HCT116 (cell line): ENCODE measurements at regions not wholly inside any gene's neighbourhood (a gene's known extent, or its start where the extent isn't known, plus 50 kb on each side); places are given as distances from the start of the nearest gene placed in this dataset.

ENCODE experiments used
- ATAC-seq: fragments of 200-7000 bp; cut with Tn5 transposase; 2 replicates; pipeline ENCODE4 v1.9.1; 2020; ENCODE audit warnings: mild to moderate bottlenecking, moderate library complexity
- BruUV-seq: library from RNA; stranded (reverse); fragments of 400-500 nt; replicated peaks from 2 replicates; lab custom pipeline; 2021; lab: Mats Ljungman, UMichigan
- CTCF ChIA-PET: fragments of 300-600 bp; sonication (Branson Sonifier 250); formaldehyde crosslinking; loops from one replicate; lab custom pipeline; 2021; ENCODE audit warnings: antibody characterized with exemption; lab: Charles Lee
- POLR2A ChIA-PET: fragments of 300-600, 350-600 bp; sonication (Branson Sonifier 250); formaldehyde crosslinking; loops from one replicate; lab custom pipeline; 2021; ENCODE audit warnings: antibody characterized with exemption; lab: Charles Lee
- RAD21 ChIA-PET, 2 experiments: fragments of 300-600 bp; sonication (Branson Sonifier 250); formaldehyde crosslinking; loops; one replicate each; lab custom pipeline; 2023; ENCODE audit warnings: low total read pairs in 2 of 2; ENCODE audit not compliant: uncharacterized antibody in 2 of 2, unreplicated experiment in 2 of 2, low non-redundant PET in 1 of 2; lab: Charles Lee
- DNase-seq: peaks from one replicate; pipeline ENCODE4 v3.0.0-alpha.2; 2010; ENCODE audit warnings: low read depth, low spot score
- H2AFZ ChIP-seq: fragments of 200-600 bp; shearing (Covaris generic), sonication (generic); 2 replicates; pipeline ENCODE4 v1.6.1; 2017; ENCODE audit warnings: low read depth, mixed run types, mixed read lengths, antibody characterized with exemption, low read length; ENCODE audit not compliant: poor library complexity, severe bottlenecking
- H3K27ac ChIP-seq: 2 replicates; pipeline ENCODE4 v1.5.1; 2012; ENCODE audit warnings: low read depth, low read length
- H3K27me3 ChIP-seq: fragments of 200-600 bp; sonication (generic); 2 replicates; pipeline ENCODE4 v1.6.1; 2016; ENCODE audit warnings: mixed run types, low read length, mixed read lengths; ENCODE audit not compliant: insufficient read depth
- H3K36me3 ChIP-seq, 2 experiments: fragments of 200-500 bp in 1 of 2; fragments of 200-600 bp in 1 of 2; sonication (Bioruptor generic) in 1 of 2; sonication (generic) in 1 of 2; 2 replicates each; pipeline versions ENCODE4 v1.5.1 to v1.6.1; 2014 to 2016; ENCODE audit warnings: low read length in 2 of 2, inconsistent platforms in 1 of 2, mixed read lengths in 1 of 2, mixed run types in 1 of 2; ENCODE audit not compliant: insufficient read depth in 2 of 2, control insufficient read depth in 1 of 2
- H3K4me1 ChIP-seq, 2 experiments: fragments of 200-600 bp in 1 of 2; sonication (generic) in 1 of 2; 2 replicates each; pipeline versions ENCODE4 v1.5.1 to v1.6.1; 2012 to 2017; ENCODE audit warnings: low read length in 2 of 2, inconsistent platforms in 1 of 2, mild to moderate bottlenecking in 1 of 2, mixed read lengths in 1 of 2, mixed run types in 1 of 2, moderate library complexity in 1 of 2; ENCODE audit not compliant: insufficient read depth in 2 of 2, control insufficient read depth in 1 of 2
- H3K4me2 ChIP-seq: fragments of 200-600 bp; sonication (generic); 2 replicates; pipeline ENCODE4 v1.6.1; 2017; ENCODE audit warnings: mixed run types, low read length, mixed read lengths
- H3K4me3 ChIP-seq, 2 experiments: fragments of 200-600 bp in 1 of 2; sonication (generic) in 1 of 2; replicated peaks in 1 of 2; 2 replicates each; pipeline ENCODE4 v1.5.1; 2011 to 2016; ENCODE audit warnings: low read length in 2 of 2, control low read depth in 1 of 2, low read depth in 1 of 2, mild to moderate bottlenecking in 1 of 2, mixed read lengths in 1 of 2, mixed run types in 1 of 2
- H3K79me2 ChIP-seq: fragments of 200-600 bp; sonication (generic); 2 replicates; pipeline ENCODE4 v1.6.1; 2017; ENCODE audit warnings: mild to moderate bottlenecking, mixed run types, low read length, moderate library complexity, mixed read lengths; ENCODE audit not compliant: insufficient read depth
- H3K9ac ChIP-seq: fragments of 200-600 bp; sonication (generic); 2 replicates; pipeline ENCODE4 v1.6.1; 2016; ENCODE audit warnings: low read length, mixed read lengths
- H3K9me2 ChIP-seq: fragments of 200-600 bp; sonication (generic), shearing (Covaris generic); 2 replicates; pipeline ENCODE4 v1.6.1; 2017; ENCODE audit warnings: mixed run types, mild to moderate bottlenecking, moderate library complexity; ENCODE audit not compliant: insufficient read depth
- H3K9me3 ChIP-seq, 2 experiments: fragments of 200-500 bp in 1 of 2; fragments of 200-600 bp in 1 of 2; sonication (Bioruptor generic) in 1 of 2; sonication (generic) in 1 of 2; 2 replicates each; pipeline ENCODE4 v1.6.1; 2014 to 2017; ENCODE audit warnings: low read length in 2 of 2, mixed read lengths in 2 of 2, inconsistent platforms in 1 of 2, low read depth in 1 of 2, mild to moderate bottlenecking in 1 of 2, mixed run types in 1 of 2, moderate library complexity in 1 of 2; ENCODE audit not compliant: control insufficient read depth in 1 of 2, insufficient read depth in 1 of 2
- H4K20me1 ChIP-seq: fragments of 200-600 bp; sonication (generic), shearing (Covaris generic); 2 replicates; pipeline ENCODE4 v1.6.1; 2017; ENCODE audit warnings: mixed run types, mild to moderate bottlenecking, moderate library complexity; ENCODE audit not compliant: insufficient read depth
- CEBPB ChIP-seq: IDR thresholded peaks from 2 replicates; pipeline ENCODE4 v1.6.1; 2012; ENCODE audit warnings: low read depth
- CTCF ChIP-seq, 3 experiments: fragments of 200-600 bp in 1 of 3; sonication (generic) in 1 of 3; IDR thresholded peaks in 2 of 3; conservative IDR thresholded peaks in 1 of 3; 2 replicates each; pipeline ENCODE4 v1.5.1; 2012 to 2017; ENCODE audit warnings: low read depth in 2 of 3, low read length in 2 of 3, antibody characterized with exemption in 1 of 3, borderline replicate concordance in 1 of 3, control low read depth in 1 of 3, mild to moderate bottlenecking in 1 of 3, mixed read lengths in 1 of 3, mixed run types in 1 of 3, moderate library complexity in 1 of 3; ENCODE audit not compliant: insufficient read depth in 1 of 3
- EZH2 ChIP-seq: fragments of 200-600 bp; sonication (generic); IDR thresholded peaks from 2 replicates; pipeline ENCODE4 v1.6.1; 2017; ENCODE audit warnings: antibody characterized with exemption, mixed run types
- JUND ChIP-seq: IDR thresholded peaks from 2 replicates; pipeline ENCODE4 v1.6.1; 2012
- POLR2A ChIP-seq: IDR thresholded peaks from 2 replicates; pipeline ENCODE4 v1.7.0; 2011; ENCODE audit warnings: borderline replicate concordance; ENCODE audit not compliant: insufficient read depth, insufficient read length; ENCODE audit errors: extremely low read depth
- POLR2AphosphoS5 ChIP-seq: IDR thresholded peaks from 2 replicates; pipeline ENCODE4 v1.6.1; 2011; ENCODE audit warnings: mild to moderate bottlenecking, low read depth, low read length, moderate library complexity
- RAD21 ChIP-seq: IDR thresholded peaks from 2 replicates; pipeline ENCODE4 v1.6.1; 2012; ENCODE audit warnings: low read depth, mild to moderate bottlenecking
- REST ChIP-seq: IDR thresholded peaks from 2 replicates; pipeline ENCODE4 v1.6.1; 2012; ENCODE audit warnings: low read depth
- SIN3A ChIP-seq: IDR thresholded peaks from 2 replicates; pipeline ENCODE4 v1.6.1; 2012; ENCODE audit warnings: low read depth
- YY1 ChIP-seq: IDR thresholded peaks from 2 replicates; pipeline ENCODE4 v1.6.1; 2011; ENCODE audit warnings: low read length, low read depth, moderate library complexity, mild to moderate bottlenecking; ENCODE audit not compliant: insufficient replicate concordance; ENCODE audit errors: extremely low read depth
- ZFX ChIP-seq: fragments of 450-650 bp; IDR thresholded peaks from 2 replicates; pipeline ENCODE4 v1.6.1; 2017
- intact Hi-C: fragments of 100-400 bp; cut with micrococcal nuclease; formaldehyde crosslinking; loops from 2 replicates; pipeline ENCODE4 v1.10.0; 2022

- TF ChIP-seq YY1 (no peak), REST (no peak), ZFX (no peak), POLR2AphosphoS5 (no peak), SIN3A (no peak), EZH2 (no peak), POLR2A (no peak)
Measured at GRCh38 chr1:56286956-56287355, 292.4 kb downstream of the PLPP3 start (continued).

GRCh38 chr1:56286506-56286905 is 292.9 kb downstream of the PLPP3 start:
- CTCF ChIA-PET, result no interaction called here
- H3K4me3 ChIP-seq, result no peak overlapping the region
- H3K27ac ChIP-seq, result no peak overlapping the region
- no peak overlapping the region for H3K9ac ChIP-seq
- H3K4me2 ChIP-seq, result no peak overlapping the region
- no peak overlapping the region for H2AFZ ChIP-seq
- intact Hi-C loops, result no loop called here
- BruUV-seq, result no TSS peak
- DNase-seq, result no peak
- TF ChIP-seq CEBPB (no peak), REST (no peak), RAD21 (no peak), CTCF (IDR thresholded peaks at IDR 0.05 in 2 of 3, conservative IDR thresholded peaks at IDR 0.05 in 1 of 3; ENCODE audit: borderline replicate concordance in 1 of 3, insufficient read depth in 1 of 3, low read depth in 2 of 3, low read length in 2 of 3) (no peak), JUND (no peak)
- TF ChIP-seq, all 23 proteins: peak for 0
- Histone ChIP-seq H3K4me1 (no peaks in the 10 kb centered on the region), H3K9me3 (no peaks in the 10 kb centered on the region), H3K9me2 (no peaks in the 10 kb centered on the region), H4K20me1 (no peaks in the 10 kb centered on the region), H3K27me3 (no peaks in the 10 kb centered on the region), H3K36me3 (no peaks in the 10 kb centered on the region), H3K79me2 (no peaks in the 10 kb centered on the region)
- no peak for ATAC-seq
- POLR2A ChIA-PET, result no interaction called here
- RAD21 ChIA-PET, result no interaction called here
